Suprapubic skin (tissue), 4 donors: ENCODE measurements at regions not wholly inside any gene's neighbourhood (a gene's known extent, or its start where the extent isn't known, plus 50 kb on each side); places are given as distances from the start of the nearest gene placed in this dataset.
"Not testable (repeated sequence)": the region's sequence is repeated elsewhere in the genome, so short reads cannot be mapped to it uniquely, and the experiment has no call there.

Experiments used
- POLR2A ChIP-seq, 2 donors: fragments of 450-650 bp; IDR thresholded peaks; one replicate each; pipeline ENCODE4 v1.6.1; 2017; ENCODE audit warnings: antibody characterized with exemption in 2 of 2, mild to moderate bottlenecking in 2 of 2, moderate library complexity in 2 of 2
- POLR2AphosphoS5 ChIP-seq, 3 donors: sonication (generic); formaldehyde crosslinking; IDR thresholded peaks; one replicate each; pipeline ENCODE4 v1.6.1; 2017; ENCODE audit warnings: antibody characterized with exemption in 3 of 3

- TF ChIP-seq POLR2A, POLR2AphosphoS5 (IDR thresholded peaks at IDR 0.05): not testable (repeated sequence)
Observed at GRCh38 chr2:109693292-109693691, 79.1 kb downstream of the SOWAHC start.
